ENCODE measurements at regions not wholly inside any gene's neighbourhood (a gene's known extent, or its start where the extent isn't known, plus 50 kb on each side); places are given as distances from the start of the nearest gene placed in this dataset.

GRCh38 chr1:218557731-218558130 lies 212.6 kb downstream of the TGFB2 start:
- Histone ChIP-seq H3K4me3 (ENCODE audit: low read depth, low read length) (no peak overlapping the region), H3K9me3 (no peaks in the 10 kb centered on the region), H3K27me3 (replicated peaks; ENCODE audit: control insufficient read depth, insufficient read depth, low read length) (no peaks in the 10 kb centered on the region), H3K36me3 (ENCODE audit: control insufficient read depth, insufficient read depth, low read length) (no peaks in the 10 kb centered on the region), H3K4me1 (no peaks in the 10 kb centered on the region)
- Mint-ChIP-seq H3K27ac (ENCODE audit: unreplicated experiment) (no peak overlapping the region), H3K27me3 (ENCODE audit: insufficient read depth, unreplicated experiment) (no peaks in the 10 kb centered on the region), H3K36me3 (ENCODE audit: insufficient read depth, unreplicated experiment) (peaks cover 5% of the 10 kb centered on the region), H3K9me3 (ENCODE audit: unreplicated experiment) (peaks cover 22% of the 10 kb centered on the region), H3K4me3 (ENCODE audit: unreplicated experiment) (no peak overlapping the region), H3K4me1 (ENCODE audit: low read depth, unreplicated experiment) (peaks cover 6% of the 10 kb centered on the region)
- no peak for TF ChIP-seq CTCF (IDR thresholded peaks at IDR 0.05; ENCODE audit: insufficient read depth in 1 of 2, low read depth in 1 of 2, low read length in 1 of 2, severe bottlenecking in 1 of 2, unreplicated experiment in 1 of 2)
- BruUV-seq (replicated peaks): no TSS peak
- CTCF ChIA-PET: no interaction called here
- DNase-seq: no peak
- intact Hi-C loops (cut with micrococcal nuclease; ENCODE audit: unreplicated experiment): loop anchor here (10.0 kb wide), 1 partner anchor 117 kb away; no protein-coding TSS in a partner anchor
- POLR2A ChIA-PET: no interaction called here

GRCh38 chr1:218558271-218558810 lies 213.2 kb downstream of the TGFB2 start:
- Mint-ChIP-seq H3K4me3 (ENCODE audit: unreplicated experiment) (no peak overlapping the region), H3K4me1 (ENCODE audit: low read depth, unreplicated experiment) (peaks cover 1% of the 10 kb centered on the region), H3K36me3 (ENCODE audit: insufficient read depth, unreplicated experiment) (peaks cover 5% of the 10 kb centered on the region), H3K27me3 (ENCODE audit: insufficient read depth, unreplicated experiment) (no peaks in the 10 kb centered on the region), H3K27ac (ENCODE audit: unreplicated experiment) (no peak overlapping the region), H3K9me3 (ENCODE audit: unreplicated experiment) (peaks cover 16% of the 10 kb centered on the region)
- Histone ChIP-seq H3K27me3 (replicated peaks; ENCODE audit: control insufficient read depth, insufficient read depth, low read length) (no peaks in the 10 kb centered on the region), H3K9me3 (no peaks in the 10 kb centered on the region), H3K4me1 (no peaks in the 10 kb centered on the region), H3K36me3 (ENCODE audit: control insufficient read depth, insufficient read depth, low read length) (no peaks in the 10 kb centered on the region), H3K4me3 (ENCODE audit: low read depth, low read length) (no peak overlapping the region)
- no peak for TF ChIP-seq CTCF (IDR thresholded peaks at IDR 0.05; ENCODE audit: insufficient read depth in 1 of 2, low read depth in 1 of 2, low read length in 1 of 2, severe bottlenecking in 1 of 2, unreplicated experiment in 1 of 2)
- ChIA-PET CTCF (no interaction called here), POLR2A (no interaction called here)
- intact Hi-C loops (cut with micrococcal nuclease; ENCODE audit: unreplicated experiment): loop anchor here (10.0 kb wide), 1 partner anchor 116 kb away; no protein-coding TSS in a partner anchor
- no peak for DNase-seq
- no TSS peak for BruUV-seq (replicated peaks)

GRCh38 chr1:218565377-218565776 lies 220.2 kb downstream of the TGFB2 start:
- POLR2A ChIA-PET: no interaction called here
- Mint-ChIP-seq H3K27me3 (ENCODE audit: insufficient read depth, unreplicated experiment) (no peaks in the 10 kb centered on the region), H3K4me1 (ENCODE audit: low read depth, unreplicated experiment) (no peaks in the 10 kb centered on the region), H3K27ac (ENCODE audit: unreplicated experiment) (no peak overlapping the region), H3K36me3 (ENCODE audit: insufficient read depth, unreplicated experiment) (no peaks in the 10 kb centered on the region), H3K9me3 (ENCODE audit: unreplicated experiment) (peaks cover 9% of the 10 kb centered on the region), H3K4me3 (ENCODE audit: unreplicated experiment) (no peak overlapping the region)
- no peaks in the 10 kb centered on the region for H3K27me3 ChIP-seq (replicated peaks; ENCODE audit: control insufficient read depth, insufficient read depth, low read length)
- no peak overlapping the region for H3K4me3 ChIP-seq (ENCODE audit: low read depth, low read length)
- no peak for DNase-seq
- H3K4me1 ChIP-seq: no peaks in the 10 kb centered on the region
- TF ChIP-seq CTCF (IDR thresholded peaks at IDR 0.05; ENCODE audit: insufficient read depth in 1 of 2, low read depth in 1 of 2, low read length in 1 of 2, severe bottlenecking in 1 of 2, unreplicated experiment in 1 of 2): no peak
- H3K9me3 ChIP-seq: no peaks in the 10 kb centered on the region
- CTCF ChIA-PET: no interaction called here
- BruUV-seq (replicated peaks): no TSS peak
- intact Hi-C loops (cut with micrococcal nuclease; ENCODE audit: unreplicated experiment): no loop called here
- no peaks in the 10 kb centered on the region for H3K36me3 ChIP-seq (ENCODE audit: control insufficient read depth, insufficient read depth, low read length)
